T-cell (primary cell): ENCODE measurements at regions not wholly inside any gene's neighbourhood (a gene's known extent, or its start where the extent isn't known, plus 50 kb on each side); places are given as distances from the start of the nearest gene placed in this dataset.

ENCODE experiments used
- ATAC-seq, 4 experiments: fragments of 200-7000 bp in 3 of 4; fragments of 150-1000 bp in 1 of 4; cut with Tn5 transposase; replicated peaks in 1 of 4; 1 replicate in 3 of 4; 2 replicates in 1 of 4; pipeline ENCODE4 v1.10.0; 2021; ENCODE audit warnings: moderate library complexity in 3 of 4, mild to moderate bottlenecking in 2 of 4, moderate number of reproducible peaks in 1 of 4
- CTCF ChIA-PET, 2 donors: fragments of 300-600 bp; sonication (Branson Sonifier 250); formaldehyde crosslinking; loops; one replicate each; lab custom pipeline; 2022; ENCODE audit warnings: antibody characterized with exemption in 2 of 2; lab: Charles Lee
- POLR2A ChIA-PET, 2 donors: fragments of 300-600 bp; sonication (Branson Sonifier 250); formaldehyde crosslinking; loops; one replicate each; lab custom pipeline; 2022; ENCODE audit warnings: antibody characterized with exemption in 2 of 2; lab: Charles Lee
- DNase-seq, 35 experiments: peaks; one replicate each; pipeline versions ENCODE4 v3.0.0 to v3.0.0-alpha.2; 2013 to 2023
- H3K27ac ChIP-seq: one replicate; pipeline ENCODE4 v1.5.1; 2013; ENCODE audit warnings: low read length
- H3K27me3 ChIP-seq, 2 experiments: replicated peaks in 1 of 2; 1 replicate in 1 of 2; 2 replicates in 1 of 2; pipeline versions ENCODE4 v1.6.1 to v1.7.0; 2013; ENCODE audit warnings: low read length in 1 of 2, mixed read lengths in 1 of 2; ENCODE audit not compliant: control insufficient read depth in 2 of 2, insufficient read depth in 2 of 2; ENCODE audit errors: extremely low read depth in 1 of 2
- H3K36me3 ChIP-seq, 2 donors: 1 replicate in 1 of 2; 2 replicates in 1 of 2; pipeline versions ENCODE4 v1.6.1 to v1.7.0; 2013; ENCODE audit warnings: low read length in 1 of 2; ENCODE audit not compliant: control insufficient read depth in 2 of 2, insufficient read depth in 1 of 2; ENCODE audit errors: extremely low read depth in 1 of 2
- H3K4me1 ChIP-seq, 2 experiments: 1 replicate in 1 of 2; 2 replicates in 1 of 2; pipeline versions ENCODE4 v1.6.1 to v1.7.0; 2013; ENCODE audit warnings: low read length in 2 of 2, mixed read lengths in 1 of 2; ENCODE audit not compliant: insufficient read depth in 2 of 2, control insufficient read depth in 1 of 2; ENCODE audit errors: extremely low read depth in 1 of 2
- H3K4me3 ChIP-seq, 2 donors: 1 replicate in 1 of 2; 2 replicates in 1 of 2; pipeline versions ENCODE4 v1.5.1 to v1.7.0; 2013; ENCODE audit warnings: mild to moderate bottlenecking in 2 of 2, low read length in 1 of 2, moderate library complexity in 1 of 2; ENCODE audit not compliant: control insufficient read depth in 1 of 2; ENCODE audit errors: extremely low read depth in 1 of 2
- H3K9me3 ChIP-seq: 2 replicates; pipeline ENCODE4 v1.7.0; 2013
- H3K27ac Mint-ChIP-seq, 2 donors: one replicate each; pipeline ENCODE4 v1.8.0; 2020 to 2021; ENCODE audit warnings: mild to moderate bottlenecking in 2 of 2, mixed read lengths in 2 of 2
- H3K27me3 Mint-ChIP-seq, 2 donors: one replicate each; pipeline ENCODE4 v1.8.0; 2021 to 2022; ENCODE audit warnings: mixed read lengths in 2 of 2
- H3K36me3 Mint-ChIP-seq: one replicate; pipeline ENCODE4 v1.8.0; 2021; ENCODE audit warnings: mixed read lengths
- H3K4me1 Mint-ChIP-seq, 3 donors: one replicate each; pipeline ENCODE4 v1.8.0; 2020 to 2022; ENCODE audit warnings: mixed read lengths in 3 of 3, mild to moderate bottlenecking in 1 of 3
- H3K4me3 Mint-ChIP-seq, 3 donors: one replicate each; pipeline ENCODE4 v1.8.0; 2020 to 2022; ENCODE audit warnings: mild to moderate bottlenecking in 3 of 3, mixed read lengths in 3 of 3, moderate library complexity in 3 of 3
- H3K9me3 Mint-ChIP-seq, 3 donors: one replicate each; pipeline ENCODE4 v1.8.0; 2020 to 2022; ENCODE audit warnings: mixed read lengths in 3 of 3
- WGBS: methylation state at CpG from one replicate; pipeline ENCODE4 v1.1.5; 2013; ENCODE audit warnings: missing lambda C conversion rate; ENCODE audit not compliant: insufficient coverage; 5-methylcytosine and 5-hydroxymethylcytosine counted together

- H3K9me3 Mint-ChIP-seq: no peaks in the 10 kb centered on the region
- H3K36me3 Mint-ChIP-seq: no peaks in the 10 kb centered on the region
- H3K4me3 Mint-ChIP-seq: no peak overlapping the region
- DNase-seq (no peak), ATAC-seq (no peak)
- H3K27ac Mint-ChIP-seq: no peak overlapping the region
- H3K27me3 Mint-ChIP-seq: peaks cover 6 to 10% of the 10 kb centered on the region in 2 donors
- Histone ChIP-seq H3K9me3 (no peaks in the 10 kb centered on the region), H3K27ac (no peak overlapping the region), H3K4me3 (no peak overlapping the region), H3K36me3 (no peaks in the 10 kb centered on the region), H3K4me1 (no peaks in the 10 kb centered on the region), H3K27me3 (peaks cover 0 to 12% of the 10 kb centered on the region in 2 experiments)
- CTCF ChIA-PET: no interaction called here
- WGBS: 92% methylated on average over 9 of the region's 12 CpGs
- no peaks in the 10 kb centered on the region for H3K4me1 Mint-ChIP-seq
- POLR2A ChIA-PET: no interaction called here
Measured at GRCh38 chr1:29883986-29884385, 647.7 kb downstream of the PTPRU start.

DNA sequence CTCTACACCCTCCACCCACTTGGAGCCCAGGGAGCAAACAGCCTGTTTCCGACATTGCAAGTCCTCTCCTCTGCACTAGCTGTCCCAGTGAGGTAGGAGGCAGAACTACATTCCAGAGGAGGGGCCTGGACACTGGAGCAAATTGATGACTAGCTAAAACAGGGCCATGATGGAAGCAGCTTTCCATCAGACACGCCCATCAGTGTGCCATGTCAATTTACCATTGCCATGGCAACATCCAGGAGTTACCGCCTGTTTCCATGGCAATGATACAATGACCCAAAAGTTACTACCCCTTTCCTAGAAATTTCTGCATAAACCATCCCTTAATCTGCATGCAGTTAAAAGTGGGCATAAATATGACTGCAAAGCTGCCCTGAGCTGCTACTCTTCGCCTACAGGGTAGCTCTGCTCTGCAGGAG, 647.1 kb downstream of the PTPRU start:
- peaks cover 0 to 14% of the 10 kb centered on the region in 2 experiments for H3K27me3 ChIP-seq
- H3K9me3 ChIP-seq: no peaks in the 10 kb centered on the region
- POLR2A ChIA-PET: no interaction called here
- H3K4me3 Mint-ChIP-seq: no peak overlapping the region
- peaks cover 9 to 13% of the 10 kb centered on the region in 2 donors for H3K27me3 Mint-ChIP-seq
- H3K4me1 ChIP-seq: no peaks in the 10 kb centered on the region
- H3K36me3 Mint-ChIP-seq: no peaks in the 10 kb centered on the region
- DNase-seq: no peak
- no peaks in the 10 kb centered on the region for H3K36me3 ChIP-seq
- H3K27ac Mint-ChIP-seq: no peak overlapping the region
- H3K4me1 Mint-ChIP-seq: no peaks in the 10 kb centered on the region
- 91% methylated on average over 3 of the region's 4 CpGs for WGBS
- ATAC-seq: no peak
- H3K4me3 ChIP-seq: no peak overlapping the region
- no peak overlapping the region for H3K27ac ChIP-seq
- CTCF ChIA-PET: no interaction called here
- no peaks in the 10 kb centered on the region for H3K9me3 Mint-ChIP-seq

DNA sequence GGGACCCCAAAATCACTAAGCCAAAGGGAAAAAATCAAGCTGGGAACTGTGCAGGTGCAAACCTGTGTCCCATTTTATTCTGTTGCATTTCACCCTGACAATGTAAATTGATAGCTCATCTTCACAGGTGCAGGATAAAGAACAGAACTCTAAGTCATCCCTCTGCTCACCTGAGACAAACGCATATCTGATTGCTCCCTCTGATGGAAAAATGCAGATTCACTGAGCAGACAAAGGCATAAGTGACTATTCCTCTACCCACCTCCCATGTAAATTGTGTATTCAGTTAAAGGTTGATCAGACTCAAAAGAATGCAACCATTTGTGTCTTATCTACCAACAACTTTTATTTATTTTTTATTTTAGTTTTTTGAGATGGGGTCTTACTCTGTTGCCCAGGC, 644.2 kb downstream of the PTPRU start:
- no peaks in the 10 kb centered on the region for H3K9me3 Mint-ChIP-seq
- H3K27me3 Mint-ChIP-seq: peaks cover 9 to 14% of the 10 kb centered on the region in 2 donors
- ChIA-PET CTCF (no interaction called here), POLR2A (no interaction called here)
- no peaks in the 10 kb centered on the region for H3K4me1 ChIP-seq
- no peaks in the 10 kb centered on the region for H3K9me3 ChIP-seq
- no CpG with 5 or more reads among the region's 1 CpG for WGBS
- no peaks in the 10 kb centered on the region for H3K4me1 Mint-ChIP-seq
- no peak for DNase-seq
- ATAC-seq: no peak
- H3K27me3 ChIP-seq: peaks cover 0 to 18% of the 10 kb centered on the region in 2 experiments
- H3K27ac Mint-ChIP-seq: no peak overlapping the region
- H3K36me3 Mint-ChIP-seq: no peaks in the 10 kb centered on the region
- no peak overlapping the region for H3K4me3 ChIP-seq
- H3K27ac ChIP-seq: no peak overlapping the region
- H3K36me3 ChIP-seq: no peaks in the 10 kb centered on the region
- no peak overlapping the region for H3K4me3 Mint-ChIP-seq

DNA sequence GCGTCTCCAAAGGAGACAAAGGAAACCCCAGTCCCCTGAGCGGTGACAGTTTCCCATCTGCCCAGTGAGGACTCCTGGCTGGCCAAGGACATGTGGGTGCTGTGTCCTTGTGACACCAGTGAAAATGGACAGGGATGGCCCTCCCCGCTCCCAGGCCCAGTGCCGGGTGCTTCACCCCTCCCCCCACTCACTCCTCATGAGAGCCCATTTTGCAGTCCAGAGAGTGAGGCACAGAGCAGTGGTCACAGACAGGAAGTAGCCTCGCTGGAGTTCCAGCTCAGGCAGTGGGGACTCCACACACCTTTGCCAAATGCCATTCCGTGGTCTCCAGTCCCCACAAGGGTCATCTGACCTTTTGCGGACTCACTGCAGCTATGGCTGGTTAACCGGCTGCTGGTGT, 642.9 kb downstream of the PTPRU start:
- no peaks in the 10 kb centered on the region for H3K36me3 ChIP-seq
- ChIA-PET POLR2A (no interaction called here), CTCF (no interaction called here)
- H3K9me3 ChIP-seq: no peaks in the 10 kb centered on the region
- no peak overlapping the region for H3K27ac ChIP-seq
- H3K9me3 Mint-ChIP-seq: no peaks in the 10 kb centered on the region
- H3K4me3 Mint-ChIP-seq: no peak overlapping the region
- peaks cover 0 to 16% of the 10 kb centered on the region in 2 experiments for H3K27me3 ChIP-seq
- DNase-seq: no peak
- no peak overlapping the region for H3K27ac Mint-ChIP-seq
- WGBS: 69% methylated on average over 6 of the region's 8 CpGs
- H3K36me3 Mint-ChIP-seq: no peaks in the 10 kb centered on the region
- ATAC-seq: no peak
- no peak overlapping the region for H3K4me3 ChIP-seq
- H3K27me3 Mint-ChIP-seq: peaks cover 6 to 9% of the 10 kb centered on the region in 2 donors
- no peaks in the 10 kb centered on the region for H3K4me1 Mint-ChIP-seq
- no peaks in the 10 kb centered on the region for H3K4me1 ChIP-seq

DNA sequence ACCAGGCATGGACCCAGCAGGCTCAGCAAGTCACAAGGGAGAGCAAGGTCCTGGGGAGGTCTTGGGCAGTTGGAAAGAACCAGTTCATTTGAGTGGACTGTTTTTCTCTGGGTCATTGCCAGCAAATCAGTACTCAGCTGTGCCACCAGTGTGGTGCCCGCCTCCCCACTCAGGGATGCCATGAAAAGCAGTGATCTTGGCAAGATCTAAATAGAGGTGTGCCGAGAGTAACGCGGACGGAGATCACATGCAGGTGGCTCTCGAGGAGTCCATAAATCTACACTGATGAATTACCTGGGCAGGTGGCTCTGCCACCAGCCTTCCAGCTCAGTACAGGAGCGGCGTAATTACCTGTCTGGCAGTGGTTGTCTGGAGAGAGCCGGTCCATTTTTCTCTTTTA, 642.2 kb downstream of the PTPRU start:
- no peak overlapping the region for H3K4me3 ChIP-seq
- Mint-ChIP-seq H3K9me3 (no peaks in the 10 kb centered on the region), H3K36me3 (no peaks in the 10 kb centered on the region), H3K27ac (no peak overlapping the region), H3K4me3 (no peak overlapping the region), H3K27me3 (peaks cover 9% of the 10 kb centered on the region in 2 donors), H3K4me1 (no peaks in the 10 kb centered on the region)
- 97% methylated on average over 6 of the region's 9 CpGs for WGBS
- no peaks in the 10 kb centered on the region for H3K9me3 ChIP-seq
- ChIA-PET POLR2A (no interaction called here), CTCF (no interaction called here)
- DNase-seq (no peak), ATAC-seq (no peak)
- no peaks in the 10 kb centered on the region for H3K36me3 ChIP-seq
- no peak overlapping the region for H3K27ac ChIP-seq
- no peaks in the 10 kb centered on the region for H3K4me1 ChIP-seq
- H3K27me3 ChIP-seq: peaks cover 0 to 10% of the 10 kb centered on the region in 2 experiments

GRCh38 chr1:29876902-29877301, 640.6 kb downstream of the PTPRU start:
- ATAC-seq: no peak
- Mint-ChIP-seq H3K36me3 (no peaks in the 10 kb centered on the region), H3K4me1 (no peaks in the 10 kb centered on the region), H3K27ac (no peak overlapping the region), H3K9me3 (no peaks in the 10 kb centered on the region), H3K27me3 (peaks cover 8 to 17% of the 10 kb centered on the region in 2 donors), H3K4me3 (no peak overlapping the region)
- WGBS: 93% methylated on average over 7 of the region's 8 CpGs
- H3K27ac ChIP-seq: no peak overlapping the region
- peaks cover 0 to 8% of the 10 kb centered on the region in 2 experiments for H3K27me3 ChIP-seq
- CTCF ChIA-PET: no interaction called here
- DNase-seq: no peak
- no peaks in the 10 kb centered on the region for H3K36me3 ChIP-seq
- no peaks in the 10 kb centered on the region for H3K4me1 ChIP-seq
- no peak overlapping the region for H3K4me3 ChIP-seq
- POLR2A ChIA-PET: no interaction called here
- no peaks in the 10 kb centered on the region for H3K9me3 ChIP-seq

DNA sequence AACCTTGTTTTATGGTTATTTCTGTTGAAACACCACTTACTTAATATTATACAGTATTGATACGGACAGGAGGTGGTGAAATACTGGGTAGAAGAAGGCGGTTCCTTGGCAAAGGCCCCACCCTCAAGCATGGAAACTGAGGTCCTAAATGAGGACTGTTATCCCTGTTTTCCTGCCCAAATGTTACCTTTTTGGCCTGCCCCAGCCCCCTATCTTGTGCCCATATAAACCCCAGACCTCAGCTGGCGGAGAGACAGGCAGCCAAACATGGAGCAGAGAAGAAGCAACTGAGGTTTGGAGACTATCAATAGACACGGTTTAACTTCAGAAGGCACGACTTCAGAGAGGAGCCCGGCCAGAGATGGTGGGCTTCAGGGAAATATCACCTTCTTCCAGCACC, 640.1 kb downstream of the PTPRU start:
- H3K36me3 Mint-ChIP-seq: no peaks in the 10 kb centered on the region
- peaks cover 4 to 20% of the 10 kb centered on the region in 2 donors for H3K27me3 Mint-ChIP-seq
- Histone ChIP-seq H3K27me3 (peaks cover 0 to 11% of the 10 kb centered on the region in 2 experiments), H3K36me3 (no peaks in the 10 kb centered on the region), H3K9me3 (no peaks in the 10 kb centered on the region), H3K4me1 (no peaks in the 10 kb centered on the region), H3K4me3 (no peak overlapping the region), H3K27ac (no peak overlapping the region)
- 79% methylated on average over 3 of the region's 6 CpGs for WGBS
- ChIA-PET CTCF (no interaction called here), POLR2A (no interaction called here)
- H3K9me3 Mint-ChIP-seq: no peaks in the 10 kb centered on the region
- H3K4me3 Mint-ChIP-seq: no peak overlapping the region
- no peaks in the 10 kb centered on the region for H3K4me1 Mint-ChIP-seq
- DNase-seq (no peak), ATAC-seq (no peak)
- H3K27ac Mint-ChIP-seq: no peak overlapping the region
